ENCODE measurements at regions not wholly inside any gene's neighbourhood (a gene's known extent, or its start where the extent isn't known, plus 50 kb on each side); places are given as distances from the start of the nearest gene placed in this dataset.

GRCh38 chr13:34779171-34779570 lies 162.9 kb upstream of the NBEA start:
- no peak for DNase-seq (ENCODE audit: low read depth, low spot score)

GRCh38 chr13:34793301-34793700 lies 148.8 kb upstream of the NBEA start:
- DNase-seq (ENCODE audit: low read depth, low spot score): no peak

GRCh38 chr13:34803756-34804155 lies 138.3 kb upstream of the NBEA start:
- no peak for DNase-seq (ENCODE audit: low read depth, low spot score)

GRCh38 chr13:34805347-34805746 lies 136.7 kb upstream of the NBEA start:
- DNase-seq (ENCODE audit: low read depth, low spot score): no peak

GRCh38 chr13:34808649-34809048 lies 133.4 kb upstream of the NBEA start:
- DNase-seq (ENCODE audit: low read depth, low spot score): no peak

- no peak for DNase-seq (ENCODE audit: low read depth, low spot score)
These were observed 131.1 kb upstream of the NBEA start for GRCh38 chr13:34810996-34811395.

GRCh38 chr13:34815526-34815925 lies 126.5 kb upstream of the NBEA start:
- DNase-seq (ENCODE audit: low read depth, low spot score): no peak

GRCh38 chr13:34816245-34816884 lies 125.7 kb upstream of the NBEA start:
- no peak for DNase-seq (ENCODE audit: low read depth, low spot score)

- no peak for DNase-seq (ENCODE audit: low read depth, low spot score)
These were observed 125.0 kb upstream of the NBEA start for GRCh38 chr13:34816908-34817665.

- no peak for DNase-seq (ENCODE audit: low read depth, low spot score)
These were observed 119.4 kb upstream of the NBEA start for GRCh38 chr13:34822650-34823049.

GRCh38 chr13:34826432-34826831 lies 115.6 kb upstream of the NBEA start:
- DNase-seq (ENCODE audit: low read depth, low spot score): no peak

- DNase-seq (ENCODE audit: low read depth, low spot score): no peak
These were observed 108.4 kb upstream of the NBEA start for GRCh38 chr13:34833562-34834182.

- no peak for DNase-seq (ENCODE audit: low read depth, low spot score)
These were observed 99.6 kb upstream of the NBEA start for GRCh38 chr13:34842466-34842865.

GRCh38 chr13:34847766-34848165 lies 94.3 kb upstream of the NBEA start:
- no peak for DNase-seq (ENCODE audit: low read depth, low spot score)

GRCh38 chr13:34849406-34849805 lies 92.7 kb upstream of the NBEA start:
- DNase-seq (ENCODE audit: low read depth, low spot score): no peak

- no peak for DNase-seq (ENCODE audit: low read depth, low spot score)
These were observed 88.9 kb upstream of the NBEA start for GRCh38 chr13:34853161-34853560.

- no peak for DNase-seq (ENCODE audit: low read depth, low spot score)
These were observed 84.3 kb upstream of the NBEA start for GRCh38 chr13:34857558-34858325.

- DNase-seq (ENCODE audit: low read depth, low spot score): no peak
These were observed 79.8 kb upstream of the NBEA start for GRCh38 chr13:34862311-34862710.

- DNase-seq (ENCODE audit: low read depth, low spot score): no peak
These were observed 79.4 kb upstream of the NBEA start for GRCh38 chr13:34862716-34863115.

- no peak for DNase-seq (ENCODE audit: low read depth, low spot score)
These were observed 78.5 kb upstream of the NBEA start for GRCh38 chr13:34863360-34864135.

GRCh38 chr13:34864671-34865070 lies 77.4 kb upstream of the NBEA start:
- no peak for DNase-seq (ENCODE audit: low read depth, low spot score)
